Lung microvascular endothelial cell (primary cell): ENCODE measurements at regions not wholly inside any gene's neighbourhood (a gene's known extent, or its start where the extent isn't known, plus 50 kb on each side); places are given as distances from the start of the nearest gene placed in this dataset.

ENCODE experiments used
- DNase-seq, 2 donors: peaks; one replicate each; pipeline versions ENCODE4 v3.0.0 to v3.0.0-alpha.2; 2010; ENCODE audit warnings: low read depth in 2 of 2

DNA sequence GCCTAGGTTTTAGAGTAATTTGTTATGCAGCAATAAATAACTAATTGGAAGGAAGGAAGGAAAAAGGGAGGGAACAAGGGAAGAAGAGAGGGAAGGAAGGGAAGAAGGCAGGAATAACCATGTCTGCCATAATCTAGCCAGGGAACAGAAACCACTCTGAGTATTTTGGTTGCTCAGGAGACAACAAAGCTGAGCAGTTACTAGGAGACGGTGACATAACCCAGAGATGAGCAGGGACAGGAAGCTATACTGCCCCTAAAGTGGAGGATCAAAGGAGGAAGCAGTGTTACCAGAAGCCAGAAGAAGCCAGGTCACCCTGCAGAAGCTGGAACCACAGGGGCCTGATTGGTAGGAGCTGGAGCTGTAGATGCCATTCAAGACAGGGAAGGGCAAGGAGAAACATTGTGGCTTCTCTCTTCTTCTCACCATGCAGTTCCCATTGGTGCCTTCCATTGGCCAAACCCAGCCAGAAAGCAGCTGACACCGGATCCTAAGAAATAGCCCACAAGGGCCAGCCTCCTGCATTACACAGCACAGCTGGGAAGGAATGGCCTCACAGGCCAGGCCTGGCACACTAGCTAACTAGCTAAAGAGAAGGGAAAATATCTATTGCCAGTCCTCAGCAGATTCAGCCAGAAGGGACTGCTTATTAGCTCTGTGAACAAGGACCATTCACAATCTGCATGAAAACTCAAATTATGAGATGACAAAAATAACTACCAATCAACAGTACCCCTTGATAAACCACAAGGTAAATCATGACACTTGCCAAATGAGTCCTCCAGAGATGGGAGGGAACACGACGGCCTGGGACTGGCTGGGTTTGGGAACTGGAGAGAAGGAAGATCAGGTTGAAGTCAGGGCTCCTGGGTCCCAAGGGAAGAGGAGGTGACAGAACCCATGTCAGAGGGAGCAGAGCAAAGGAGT lies 184.5 kb upstream of the NFE2L3 start:
- no peak for DNase-seq

DNA sequence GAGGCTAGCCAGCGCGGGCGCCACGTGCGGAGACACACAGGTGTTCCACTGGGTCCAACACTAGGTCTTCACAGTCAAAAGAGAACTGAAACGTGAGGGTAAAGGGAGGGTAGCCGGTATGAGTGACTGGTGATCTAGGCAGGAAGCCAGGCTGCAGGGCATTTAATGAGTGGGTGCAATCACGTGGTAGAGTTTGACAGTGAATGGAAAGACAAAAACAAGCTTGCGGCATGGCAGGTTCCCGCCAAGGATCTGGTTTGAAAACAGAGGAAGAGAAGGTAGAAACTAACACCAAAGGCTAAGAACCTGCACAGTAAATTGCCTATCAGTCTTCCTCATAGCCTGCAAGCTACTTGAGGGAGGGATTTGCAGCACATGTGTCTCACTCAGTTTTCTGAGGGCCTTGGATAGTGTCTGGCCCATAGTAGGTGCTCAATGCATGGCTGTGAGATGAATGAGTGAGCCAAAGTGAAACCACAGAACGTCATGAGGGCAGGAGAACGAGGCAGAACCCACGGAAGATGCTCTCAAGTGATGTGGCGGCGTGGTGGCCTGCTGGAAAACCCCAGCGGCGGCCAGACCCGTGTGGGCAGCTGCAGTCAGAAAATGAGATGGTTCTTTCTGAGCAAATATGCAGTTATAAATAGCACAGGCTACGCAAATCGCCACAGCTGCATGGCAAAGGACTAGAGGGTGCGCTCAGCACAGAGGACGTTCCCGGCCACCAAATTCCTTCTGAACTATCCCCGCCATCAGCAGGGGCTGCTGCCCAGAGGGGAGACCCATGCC lies 183.6 kb upstream of the NFE2L3 start:
- DNase-seq: no peak

DNA sequence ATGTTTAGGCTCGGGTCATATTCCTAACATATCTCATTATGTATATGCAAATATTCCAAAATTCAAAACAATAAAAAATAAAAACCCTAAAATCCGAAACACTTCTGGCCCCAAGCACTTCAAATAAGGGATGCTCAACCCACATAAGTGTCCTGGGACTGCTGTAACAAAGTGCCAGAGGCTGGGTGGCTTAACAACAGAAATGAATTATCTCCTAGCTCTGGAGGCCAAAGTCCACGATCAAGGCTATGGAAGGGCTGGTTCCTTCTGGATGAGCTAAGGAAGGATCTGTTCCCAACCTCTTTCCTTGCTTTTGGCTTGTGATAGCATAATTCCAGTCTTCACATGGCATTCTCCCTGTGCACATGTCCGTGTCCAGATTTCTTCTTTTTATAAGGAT lies 181.6 kb upstream of the NFE2L3 start:
- no peak for DNase-seq

DNA sequence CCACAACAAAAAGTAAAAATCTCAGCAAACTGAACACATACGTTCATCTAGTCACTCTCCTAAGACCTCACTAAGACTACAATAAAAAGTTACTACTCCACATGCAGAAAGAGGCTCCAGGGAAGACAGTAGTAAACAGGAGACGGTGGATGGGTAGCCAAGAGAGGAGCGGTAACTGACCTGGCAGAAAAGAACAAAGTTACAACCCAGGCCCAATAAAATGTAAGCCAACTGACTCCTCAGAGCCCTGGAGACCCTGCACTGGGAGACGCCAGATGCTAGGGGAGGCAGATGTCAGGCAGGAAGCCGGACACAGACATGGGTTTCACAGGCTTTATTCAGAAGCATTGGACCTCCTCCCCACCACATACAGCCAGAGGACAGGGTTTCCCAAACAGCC lies 181.1 kb upstream of the NFE2L3 start:
- no peak for DNase-seq

DNA sequence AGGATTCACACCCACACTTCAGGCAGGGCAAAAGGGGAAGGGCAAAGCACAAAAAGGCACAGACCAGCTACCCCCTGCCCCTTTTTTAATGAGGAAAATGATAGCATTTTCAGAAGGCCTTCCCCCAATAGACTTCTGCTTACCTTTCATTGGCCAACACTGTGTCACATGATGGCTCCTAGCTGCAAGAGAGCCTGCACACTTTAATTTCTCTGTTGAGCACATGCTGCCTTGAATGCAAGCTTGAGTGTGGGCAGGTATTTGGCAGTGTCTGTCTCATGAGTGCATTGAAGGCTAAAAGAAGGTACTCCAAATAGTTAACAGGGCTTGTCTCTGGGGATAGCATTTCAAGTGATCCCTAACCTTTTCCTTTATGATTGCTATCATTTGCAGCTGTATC lies 175.4 kb upstream of the NFE2L3 start:
- no peak for DNase-seq

DNA sequence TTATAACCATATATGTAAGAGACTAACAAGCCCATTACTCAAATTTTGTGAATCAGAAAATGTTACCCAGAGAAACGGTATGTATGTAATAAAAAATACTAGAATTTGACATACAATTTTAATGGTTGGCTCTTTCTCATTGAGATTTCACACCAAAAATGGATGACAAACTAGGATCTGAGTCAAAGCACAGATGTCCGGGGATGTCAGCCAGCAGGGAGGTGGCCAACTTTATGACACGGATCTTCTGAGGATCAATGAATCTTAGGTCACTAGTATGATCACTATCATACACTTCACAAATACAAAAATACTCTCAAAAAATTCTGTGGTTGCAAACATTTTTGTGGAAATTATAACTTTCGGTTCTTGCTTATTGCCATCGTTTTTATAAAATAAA lies 173.5 kb upstream of the NFE2L3 start:
- DNase-seq: no peak

DNA sequence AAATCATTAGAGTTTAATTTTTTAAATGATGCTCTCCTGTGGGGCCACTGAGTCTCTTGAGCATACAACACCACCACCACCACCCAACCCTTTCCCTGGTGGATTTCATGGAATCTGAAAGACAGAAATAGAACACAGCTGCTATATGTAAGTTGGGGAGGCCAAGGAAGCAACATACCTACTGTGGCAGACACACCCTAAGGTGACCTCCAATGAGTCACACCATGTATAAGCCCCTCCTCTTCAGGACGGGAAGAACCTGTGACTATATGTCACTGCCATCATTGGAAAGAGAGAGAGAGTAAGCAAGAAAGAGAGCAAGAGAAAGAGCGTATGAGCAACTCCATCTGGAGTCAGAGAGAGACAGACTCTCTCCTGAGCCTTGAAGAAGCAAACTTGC lies 172.4 kb upstream of the NFE2L3 start:
- no peak for DNase-seq

DNA sequence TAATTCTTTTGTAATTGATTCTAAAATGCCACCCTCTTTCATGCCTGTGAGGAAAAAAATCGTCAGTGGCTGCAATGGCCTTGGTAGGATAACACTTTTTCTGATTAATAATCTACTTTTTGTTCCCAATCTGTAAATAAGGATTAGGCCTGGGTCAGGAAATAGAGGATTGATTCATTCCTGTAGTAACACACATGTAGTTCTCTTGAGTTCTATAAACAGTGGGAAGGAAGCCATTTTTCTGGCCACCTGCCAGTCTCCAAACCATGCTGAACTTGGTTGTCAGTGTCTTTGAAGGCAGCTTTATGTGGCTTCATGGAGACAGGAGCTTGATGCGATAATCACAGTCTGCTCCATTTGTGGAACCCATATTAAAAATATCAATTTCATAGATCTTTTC lies 169.3 kb upstream of the NFE2L3 start:
- no peak for DNase-seq

DNA sequence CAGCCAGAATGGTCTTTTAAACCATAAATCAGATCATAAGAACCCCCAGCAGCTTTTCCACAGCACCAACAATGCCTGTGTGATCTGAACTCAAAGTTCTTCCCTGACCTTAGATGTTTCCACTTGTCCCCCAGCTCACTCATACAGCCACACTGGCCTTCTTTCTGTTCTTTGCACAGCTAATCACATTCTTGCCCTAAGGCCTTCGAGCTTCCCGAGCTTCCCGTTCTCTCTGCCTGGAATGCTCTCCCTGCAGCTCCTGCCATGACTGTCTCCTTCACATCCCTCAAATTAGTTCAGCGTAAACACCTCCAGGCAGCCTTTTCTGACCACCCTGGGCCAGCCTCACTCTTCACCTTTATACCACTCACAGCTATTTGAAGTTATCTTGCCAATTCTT lies 166.8 kb upstream of the NFE2L3 start:
- DNase-seq: no peak

DNA sequence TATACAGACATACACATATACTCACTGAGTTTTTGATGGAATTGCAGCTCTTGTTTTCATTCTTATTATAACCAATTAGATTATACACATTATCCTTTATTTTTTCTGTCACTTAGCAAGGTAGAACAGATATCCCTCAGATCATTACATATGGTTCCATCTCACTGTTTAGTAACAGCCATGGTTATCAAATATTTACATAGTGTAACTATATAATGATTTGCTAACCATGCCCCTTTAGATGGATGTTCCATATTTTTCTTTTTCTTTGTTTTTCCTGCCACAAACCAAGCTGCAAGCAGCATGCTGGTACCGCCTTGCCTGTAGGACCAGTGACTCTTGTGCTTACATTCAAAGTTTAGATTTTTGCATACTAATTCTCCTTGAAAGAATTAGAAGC lies 163.4 kb upstream of the NFE2L3 start:
- no peak for DNase-seq

DNA sequence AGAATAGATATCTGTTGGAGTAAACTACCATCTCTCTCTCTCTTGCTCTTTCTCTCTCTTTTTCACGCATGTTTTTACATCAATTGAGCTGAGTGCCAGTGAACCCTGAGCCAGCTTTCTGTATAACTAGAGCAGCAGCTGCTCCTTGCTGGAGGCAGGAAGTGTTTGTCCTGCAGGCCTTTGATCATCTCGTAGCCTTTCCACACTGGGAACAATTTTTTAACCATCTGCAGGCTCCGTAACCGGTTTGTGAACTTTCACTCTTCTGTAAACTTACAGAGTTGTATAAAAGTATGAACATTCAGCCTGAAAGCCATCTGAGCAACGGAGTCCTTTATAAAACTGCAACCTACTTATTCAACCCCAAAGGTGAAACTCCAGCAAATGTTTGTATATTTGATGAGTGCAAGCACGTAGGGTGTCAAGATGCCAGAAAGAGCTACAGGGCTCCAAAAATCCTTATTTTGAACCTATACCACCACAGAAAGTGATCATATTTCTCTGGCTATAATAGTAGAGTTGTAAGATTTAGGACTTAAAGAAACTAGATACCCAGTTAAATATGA lies 162.8 kb upstream of the NFE2L3 start:
- no peak for DNase-seq

DNA sequence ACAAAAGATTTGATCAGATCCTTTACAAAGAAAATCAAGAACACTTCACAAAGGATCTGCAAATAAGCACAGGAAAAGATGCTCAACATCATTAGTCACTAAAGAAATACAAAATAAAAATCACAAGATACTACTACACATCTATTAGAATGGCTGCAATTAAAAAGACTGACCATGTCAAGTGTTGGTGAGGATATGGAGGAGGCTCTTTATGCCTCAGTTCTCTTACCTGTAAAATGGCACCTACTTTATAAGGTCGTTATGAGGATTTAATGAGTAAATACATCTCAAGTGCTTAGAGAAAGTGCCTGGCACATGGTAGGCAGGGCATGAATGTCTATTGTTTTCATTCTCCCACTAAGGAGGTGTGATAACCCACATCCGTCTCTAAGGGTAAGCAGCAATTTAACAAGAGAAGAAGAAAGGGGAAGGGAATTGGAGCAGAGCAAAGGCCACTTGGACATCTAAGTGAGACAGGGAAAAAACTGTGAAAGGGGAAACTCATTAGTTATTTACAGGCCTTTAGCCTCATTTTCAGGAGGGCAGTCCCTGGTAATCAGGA lies 157.5 kb upstream of the NFE2L3 start:
- no peak for DNase-seq

DNA sequence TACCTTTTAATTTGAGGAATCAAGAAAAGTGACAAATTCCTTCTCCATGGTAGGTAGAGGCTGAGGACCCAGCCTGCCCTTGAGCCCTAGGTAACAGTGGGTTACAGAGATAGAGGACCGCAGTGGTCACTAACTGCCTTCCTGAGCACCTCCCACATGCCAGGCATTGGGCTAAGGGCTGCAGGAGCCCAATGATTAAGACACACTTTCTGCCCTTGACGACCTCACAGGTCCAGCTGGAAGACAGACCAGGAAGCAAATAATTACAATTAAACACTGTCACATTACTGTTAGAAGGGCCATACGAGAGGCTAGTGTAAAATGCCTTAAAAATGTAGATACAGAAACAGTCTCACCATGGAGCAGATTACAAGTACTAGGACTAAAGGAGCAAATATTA lies 156.8 kb upstream of the NFE2L3 start:
- DNase-seq: no peak

DNA sequence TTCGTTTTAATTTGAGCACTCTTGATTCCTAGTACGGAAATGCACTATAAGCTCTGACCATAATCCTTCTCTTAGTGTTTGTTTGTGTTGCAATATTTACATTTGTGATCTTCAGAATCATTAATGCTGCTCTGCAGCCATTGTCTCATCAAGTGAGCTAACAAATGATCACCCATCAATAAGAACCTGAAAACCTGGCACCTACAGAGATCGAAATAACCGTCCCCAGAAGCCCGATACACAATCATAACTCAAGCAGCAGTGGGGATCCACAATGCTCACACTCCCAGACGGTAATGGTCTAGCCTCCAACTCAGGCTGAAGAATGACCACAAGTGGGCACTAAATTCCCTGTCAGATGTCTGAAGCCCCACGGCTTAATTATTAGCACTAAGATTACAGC lies 156.0 kb upstream of the NFE2L3 start:
- DNase-seq: peak in 1 of 2 donors; percentile 3

DNA sequence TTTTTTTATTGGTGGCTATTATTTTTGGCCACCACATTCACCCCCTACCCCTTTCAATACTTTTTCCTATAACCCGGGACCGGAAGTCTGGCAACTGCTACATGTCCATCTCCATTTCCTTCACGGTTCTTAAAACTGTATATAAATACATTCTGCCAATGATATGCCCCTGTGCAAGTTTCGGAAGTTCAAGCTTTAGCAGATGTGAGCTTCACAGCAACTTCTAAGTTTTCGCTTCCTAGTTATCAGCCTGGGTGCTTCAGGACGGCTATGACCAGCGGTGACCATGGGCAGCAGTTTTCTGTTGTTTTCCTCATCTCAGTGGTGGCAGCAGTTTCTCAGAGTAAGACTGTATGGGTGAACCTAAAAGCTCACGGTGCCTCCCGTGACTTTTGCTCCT lies 153.5 kb upstream of the NFE2L3 start:
- no peak for DNase-seq

DNA sequence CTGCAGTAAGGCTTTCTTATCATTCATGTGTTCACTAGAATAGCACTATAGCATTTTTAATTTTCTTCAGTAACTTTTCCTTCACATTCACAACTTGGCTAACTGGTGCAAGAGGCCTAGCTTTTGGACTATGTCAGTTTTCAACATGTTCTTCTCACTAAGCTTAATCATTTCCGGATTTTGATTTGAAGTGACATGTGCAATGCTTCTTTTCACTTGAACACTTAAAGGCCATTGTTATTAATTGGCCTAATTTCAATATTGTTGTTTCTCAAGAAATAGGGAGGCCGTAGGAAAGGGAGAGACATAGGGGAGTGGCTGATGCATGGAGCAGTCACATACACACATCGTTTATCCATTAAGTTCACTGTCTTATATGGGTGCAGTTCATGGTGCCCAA lies 151.2 kb upstream of the NFE2L3 start:
- no peak for DNase-seq

DNA sequence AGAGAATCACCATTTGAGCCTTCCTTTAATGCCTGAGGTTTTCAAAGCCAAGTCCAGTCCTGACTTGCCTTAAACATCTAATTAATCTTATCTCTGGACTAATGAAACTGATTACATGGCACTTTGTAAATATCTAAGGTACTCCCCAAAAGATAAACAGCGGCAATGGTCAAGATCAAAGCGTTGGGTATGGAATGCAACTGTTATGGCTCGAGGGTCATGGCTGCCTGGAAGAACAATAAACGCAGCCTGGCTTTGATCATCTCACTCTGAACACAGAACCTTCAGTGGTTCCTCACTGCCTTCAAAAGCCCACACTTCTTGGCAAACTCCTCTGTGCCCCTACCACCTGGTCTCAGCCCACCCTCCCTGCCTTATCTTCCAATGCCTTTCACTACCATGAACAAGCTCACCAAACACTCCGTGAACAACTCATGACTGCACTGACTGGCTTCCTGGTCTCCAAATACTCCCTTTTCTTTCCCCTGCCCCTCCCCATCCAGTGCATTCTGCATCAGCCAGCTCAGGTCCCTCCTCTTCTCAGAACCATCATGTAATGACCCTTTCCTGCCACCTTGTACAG lies 150.2 kb upstream of the NFE2L3 start:
- DNase-seq: no peak

DNA sequence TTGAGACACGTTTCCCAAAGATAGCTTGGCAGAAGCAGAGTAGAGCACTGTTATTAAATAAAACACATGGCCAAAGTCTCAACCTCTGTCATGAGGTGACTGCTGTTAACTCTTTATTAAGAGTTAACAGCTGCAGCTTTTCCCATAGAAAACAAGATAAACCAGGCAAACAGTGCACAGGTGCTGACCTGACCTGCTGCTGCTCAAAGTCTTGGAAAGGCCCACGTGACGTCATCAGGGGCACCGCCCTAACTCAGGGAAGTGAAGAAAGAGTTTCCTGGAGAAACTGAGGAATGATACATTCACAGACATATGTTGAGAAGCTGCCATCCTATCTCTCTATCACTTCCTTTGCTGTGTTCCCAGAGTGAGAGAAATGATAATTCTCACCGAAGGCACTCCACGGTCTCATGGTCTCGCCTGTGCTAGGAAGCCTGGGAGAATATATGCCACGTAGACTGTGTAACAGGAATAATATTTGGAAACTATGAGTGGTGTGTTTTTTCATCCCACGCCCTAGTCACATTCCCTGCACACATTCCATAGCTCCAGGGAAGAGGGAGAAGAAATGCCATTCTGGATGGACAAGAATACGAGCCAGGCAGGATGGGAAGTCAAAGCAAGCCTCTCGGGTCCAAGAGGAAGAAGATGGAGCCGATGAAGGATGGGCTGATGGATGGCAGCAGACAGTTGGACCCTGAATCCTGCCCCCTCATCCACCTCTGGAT lies 146.2 kb upstream of the NFE2L3 start:
- DNase-seq: no peak

DNA sequence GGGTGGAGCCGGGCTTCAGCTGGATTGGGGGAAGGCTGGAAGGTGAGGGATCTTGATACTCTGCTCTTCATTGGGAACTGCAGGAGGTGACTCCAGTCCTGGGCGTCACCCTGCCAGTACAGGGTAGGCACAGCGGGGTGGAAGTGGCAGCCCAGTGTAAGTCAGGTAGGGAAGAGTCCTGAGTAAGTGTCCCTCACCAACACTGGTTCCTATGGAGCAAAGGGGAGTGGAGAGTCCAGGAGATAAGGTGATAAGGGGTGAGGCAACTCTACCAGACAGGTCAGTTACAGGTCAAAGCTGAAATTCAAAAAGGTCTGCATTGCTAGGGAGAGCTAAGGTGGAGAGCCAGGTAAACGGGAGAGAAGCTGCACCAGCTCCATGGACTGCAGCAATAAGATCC lies 145.6 kb upstream of the NFE2L3 start:
- DNase-seq: no peak

DNA sequence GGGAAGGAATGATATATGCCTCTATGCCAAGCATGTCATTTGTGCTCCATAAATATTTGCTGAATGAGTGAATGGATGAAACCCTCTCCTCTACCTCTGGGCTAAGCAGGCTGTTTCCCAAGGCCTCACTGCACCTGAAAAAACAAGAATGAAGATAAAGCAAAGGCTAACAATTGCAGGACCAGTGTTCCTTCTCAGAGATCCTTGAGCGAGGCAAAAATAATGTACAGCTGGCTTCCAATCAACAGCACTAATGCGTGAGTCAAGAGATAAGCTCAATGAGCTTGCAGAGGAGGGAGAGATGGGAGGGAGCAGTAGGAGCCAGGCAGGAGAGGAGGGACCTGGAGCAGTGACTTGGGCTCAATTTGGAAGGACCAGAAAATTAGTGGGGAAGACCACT lies 144.5 kb upstream of the NFE2L3 start:
- DNase-seq: no peak

DNA sequence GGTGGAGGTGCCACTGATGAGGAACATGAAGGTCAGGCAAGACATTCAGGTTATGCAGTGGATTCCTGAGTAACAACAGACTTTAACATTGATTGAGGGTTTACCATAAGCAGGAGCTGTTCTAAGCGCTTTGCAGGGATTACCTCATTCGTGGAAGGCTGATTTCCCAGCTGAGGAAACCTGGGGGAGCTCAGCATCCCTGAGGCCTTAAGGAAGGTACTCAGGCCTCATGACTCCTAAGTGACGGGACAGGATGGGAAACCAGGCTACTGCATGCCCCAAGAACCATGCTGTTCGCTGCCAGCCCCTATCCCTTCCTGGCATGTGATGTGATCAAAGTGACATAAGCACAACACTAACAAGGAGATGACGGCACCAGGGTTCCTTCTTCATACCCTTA lies 143.6 kb upstream of the NFE2L3 start:
- no peak for DNase-seq
